KMS-11 (cell line): ENCODE measurements at regions not wholly inside any gene's neighbourhood (a gene's known extent, or its start where the extent isn't known, plus 50 kb on each side); places are given as distances from the start of the nearest gene placed in this dataset.

Experiments used
- H2AFZ ChIP-seq: fragments of 200-600 bp; sonication (generic); 2 replicates; pipeline ENCODE4 v1.6.1; 2016; ENCODE audit warnings: antibody characterized with exemption, mixed run types, low read depth
- H3K27ac ChIP-seq: fragments of 200-600 bp; sonication (generic); 2 replicates; pipeline ENCODE4 v1.6.1; 2016; ENCODE audit warnings: mild to moderate bottlenecking, mixed run types
- H3K27me3 ChIP-seq: fragments of 200-600 bp; sonication (generic); 2 replicates; pipeline ENCODE4 v1.6.1; 2017; ENCODE audit warnings: mild to moderate bottlenecking, low read depth, mixed run types, moderate library complexity; ENCODE audit not compliant: insufficient read depth
- H3K36me3 ChIP-seq: fragments of 200-600 bp; sonication (generic); 2 replicates; pipeline ENCODE4 v1.6.1; 2017; ENCODE audit warnings: mild to moderate bottlenecking, mixed run types; ENCODE audit not compliant: insufficient read depth
- H3K4me1 ChIP-seq: fragments of 200-600 bp; sonication (generic); 2 replicates; pipeline ENCODE4 v1.6.1; 2016; ENCODE audit warnings: mild to moderate bottlenecking, low read depth, mixed run types; ENCODE audit not compliant: poor library complexity, severe bottlenecking
- H3K4me2 ChIP-seq: fragments of 200-600 bp; sonication (generic); 2 replicates; pipeline ENCODE4 v1.7.0; 2016; ENCODE audit warnings: mild to moderate bottlenecking, mixed run types
- H3K4me3 ChIP-seq: fragments of 200-600 bp; sonication (generic); IDR thresholded peaks from 2 replicates; pipeline ENCODE4 v1.6.1; 2017; ENCODE audit warnings: low read depth, low read length, mixed read lengths; ENCODE audit not compliant: insufficient read depth
- H3K79me2 ChIP-seq: fragments of 200-600 bp; sonication (generic); 2 replicates; pipeline ENCODE4 v1.6.1; 2016; ENCODE audit warnings: low read depth, mixed run types; ENCODE audit not compliant: insufficient read depth
- H3K9ac ChIP-seq: fragments of 200-600 bp; sonication (generic); 2 replicates; pipeline ENCODE4 v1.6.1; 2016; ENCODE audit warnings: mild to moderate bottlenecking, mixed run types
- H4K20me1 ChIP-seq: fragments of 200-600 bp; sonication (generic); 2 replicates; pipeline ENCODE4 v1.6.1; 2016; ENCODE audit warnings: mild to moderate bottlenecking, mixed run types; ENCODE audit not compliant: insufficient read depth
- TF ChIP-seq, protein P1 (sequence below): fragments of 200-600 bp; sonication (generic); conservative IDR thresholded peaks from 2 replicates; pipeline ENCODE4 v1.6.1; 2017; ENCODE audit warnings: low read depth, mild to moderate bottlenecking, antibody characterized with exemption, low read length, moderate library complexity, mixed read lengths

DNA sequence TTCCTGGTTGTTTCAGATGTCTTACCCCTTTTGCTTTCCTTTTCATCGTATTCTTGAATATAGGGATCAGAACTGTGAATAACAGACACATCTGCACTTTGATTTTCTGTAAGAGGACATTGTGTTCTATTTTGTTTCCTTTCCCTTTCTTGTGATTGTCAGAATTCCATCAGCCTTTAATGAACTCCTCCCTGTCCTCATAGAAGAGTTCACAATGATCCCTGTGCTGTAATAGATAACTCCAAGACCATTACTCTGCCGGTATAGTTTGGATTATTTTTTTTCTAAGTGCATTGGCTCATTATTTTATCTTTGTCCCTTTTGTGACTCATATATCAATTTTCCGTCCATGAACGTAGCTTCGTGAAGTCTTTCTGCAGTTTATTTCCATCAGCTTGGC, 59.7 kb upstream of the PRDM8 start:
- TF ChIP-seq, protein P1, sequence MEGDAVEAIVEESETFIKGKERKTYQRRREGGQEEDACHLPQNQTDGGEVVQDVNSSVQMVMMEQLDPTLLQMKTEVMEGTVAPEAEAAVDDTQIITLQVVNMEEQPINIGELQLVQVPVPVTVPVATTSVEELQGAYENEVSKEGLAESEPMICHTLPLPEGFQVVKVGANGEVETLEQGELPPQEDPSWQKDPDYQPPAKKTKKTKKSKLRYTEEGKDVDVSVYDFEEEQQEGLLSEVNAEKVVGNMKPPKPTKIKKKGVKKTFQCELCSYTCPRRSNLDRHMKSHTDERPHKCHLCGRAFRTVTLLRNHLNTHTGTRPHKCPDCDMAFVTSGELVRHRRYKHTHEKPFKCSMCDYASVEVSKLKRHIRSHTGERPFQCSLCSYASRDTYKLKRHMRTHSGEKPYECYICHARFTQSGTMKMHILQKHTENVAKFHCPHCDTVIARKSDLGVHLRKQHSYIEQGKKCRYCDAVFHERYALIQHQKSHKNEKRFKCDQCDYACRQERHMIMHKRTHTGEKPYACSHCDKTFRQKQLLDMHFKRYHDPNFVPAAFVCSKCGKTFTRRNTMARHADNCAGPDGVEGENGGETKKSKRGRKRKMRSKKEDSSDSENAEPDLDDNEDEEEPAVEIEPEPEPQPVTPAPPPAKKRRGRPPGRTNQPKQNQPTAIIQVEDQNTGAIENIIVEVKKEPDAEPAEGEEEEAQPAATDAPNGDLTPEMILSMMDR, result no peak
- Histone ChIP-seq H3K27me3 (no peaks in the 10 kb centered on the region), H3K36me3 (no peaks in the 10 kb centered on the region), H3K4me1 (peaks cover 5% of the 10 kb centered on the region), H2AFZ (no peak overlapping the region), H4K20me1 (no peaks in the 10 kb centered on the region), H3K79me2 (no peaks in the 10 kb centered on the region), H3K4me3 (no peak overlapping the region), H3K4me2 (no peak overlapping the region), H3K9ac (no peak overlapping the region), H3K27ac (no peak overlapping the region)

DNA sequence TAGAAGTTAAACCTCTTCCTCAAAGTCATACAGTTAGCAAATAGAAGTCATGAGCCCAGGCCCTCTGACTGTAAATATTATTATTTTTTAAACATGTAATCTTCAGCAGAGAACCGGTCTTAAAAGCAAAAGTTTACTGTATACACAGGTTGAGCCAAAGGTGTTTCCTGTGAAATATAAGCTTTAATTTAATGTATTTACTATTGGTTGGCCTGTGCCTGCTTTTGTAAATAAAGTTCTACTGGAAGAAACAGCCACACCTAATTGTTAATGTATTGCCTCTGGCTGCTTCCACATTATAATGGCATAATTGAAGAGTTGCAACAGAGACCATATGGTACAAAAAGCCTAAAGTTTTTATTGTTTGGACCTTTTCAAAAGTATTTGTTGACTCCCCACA, 61.0 kb upstream of the PRDM8 start:
- no peaks in the 10 kb centered on the region for H3K27me3 ChIP-seq
- no peak overlapping the region for H2AFZ ChIP-seq
- no peaks in the 10 kb centered on the region for H3K36me3 ChIP-seq
- no peaks in the 10 kb centered on the region for H3K79me2 ChIP-seq
- H3K9ac ChIP-seq, result no peak overlapping the region
- H4K20me1 ChIP-seq, result no peaks in the 10 kb centered on the region
- TF ChIP-seq, protein P1, result no peak
- H3K27ac ChIP-seq, result no peak overlapping the region
- peaks cover 5% of the 10 kb centered on the region for H3K4me1 ChIP-seq
- no peak overlapping the region for H3K4me3 ChIP-seq
- H3K4me2 ChIP-seq, result no peak overlapping the region

DNA sequence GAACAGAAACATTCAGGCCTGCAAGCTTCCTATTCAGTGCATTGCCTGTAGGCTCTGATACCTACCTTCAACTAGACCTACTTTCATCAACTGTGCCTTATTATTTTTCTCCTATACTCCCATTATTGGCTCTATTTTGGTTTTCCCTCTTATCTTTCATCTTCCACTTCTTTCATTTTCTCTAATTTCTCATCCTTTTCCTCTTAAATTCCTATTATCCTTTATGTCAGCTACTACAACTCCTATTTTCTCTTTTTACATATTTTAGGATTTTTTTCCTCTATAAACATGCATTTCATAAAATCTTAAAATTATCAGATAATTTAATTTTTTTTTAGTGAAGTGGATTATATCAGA, 61.6 kb upstream of the PRDM8 start:
- Histone ChIP-seq H3K36me3 (no peaks in the 10 kb centered on the region), H4K20me1 (no peaks in the 10 kb centered on the region), H3K4me2 (no peak overlapping the region), H3K4me1 (peaks cover 5% of the 10 kb centered on the region), H3K4me3 (no peak overlapping the region), H3K9ac (no peak overlapping the region), H2AFZ (no peak overlapping the region), H3K27me3 (no peaks in the 10 kb centered on the region), H3K79me2 (no peaks in the 10 kb centered on the region), H3K27ac (no peak overlapping the region)
- TF ChIP-seq, protein P1, result no peak

DNA sequence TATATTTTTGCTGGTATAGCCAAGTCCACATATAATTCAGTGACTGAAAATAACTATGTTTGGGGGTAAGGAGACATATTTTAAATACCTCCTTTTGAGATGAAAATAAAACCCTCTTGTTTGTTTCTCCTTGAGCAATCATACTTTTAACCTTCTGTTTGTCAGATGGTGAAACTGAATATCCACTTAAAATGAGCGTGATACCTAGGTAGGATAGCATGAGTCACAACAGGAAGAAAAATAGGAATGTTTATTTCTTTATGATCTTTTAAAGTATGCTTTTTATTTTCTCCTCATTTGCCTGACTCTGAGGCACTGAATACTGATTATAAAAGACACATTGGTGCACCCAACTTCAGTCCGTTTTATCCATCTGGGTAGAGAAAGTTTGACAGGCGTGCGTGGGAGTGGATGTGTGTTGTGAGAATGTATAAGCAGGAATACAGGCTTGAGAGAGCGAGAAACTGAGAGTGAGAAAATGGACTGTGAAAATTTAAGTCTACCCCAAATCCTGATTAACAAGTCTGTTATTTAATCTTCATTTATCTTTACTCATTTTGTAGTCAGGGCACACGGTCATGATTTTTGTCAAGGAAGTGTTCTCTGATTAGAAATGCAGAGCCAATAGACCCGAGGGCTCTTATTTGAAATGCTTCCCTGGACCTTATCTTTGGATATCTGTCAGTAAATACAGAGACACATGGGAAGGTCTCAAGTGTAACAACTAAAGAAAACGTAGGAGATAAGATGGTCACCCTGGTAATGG, 62.1 kb upstream of the ANTXR2 start:
- TF ChIP-seq, protein P1, result no peak
- Histone ChIP-seq H3K9ac (no peak overlapping the region), H2AFZ (no peak overlapping the region)

More for the DNA sequence above, 62.1 kb upstream of the ANTXR2 start:
- H3K4me2 ChIP-seq, result no peak overlapping the region
- no peaks in the 10 kb centered on the region for H3K27me3 ChIP-seq
- no peaks in the 10 kb centered on the region for H4K20me1 ChIP-seq
- no peaks in the 10 kb centered on the region for H3K79me2 ChIP-seq
- peaks cover 5% of the 10 kb centered on the region for H3K4me1 ChIP-seq
- no peak overlapping the region for H3K4me3 ChIP-seq
- H3K27ac ChIP-seq, result no peak overlapping the region
- no peaks in the 10 kb centered on the region for H3K36me3 ChIP-seq
